Neutrophil (primary cell): ENCODE measurements at regions not wholly inside any gene's neighbourhood (a gene's known extent, or its start where the extent isn't known, plus 50 kb on each side); places are given as distances from the start of the nearest gene placed in this dataset.
"Not testable (repeated sequence)": the region's sequence is repeated elsewhere in the genome, so short reads cannot be mapped to it uniquely, and the experiment has no call there.

ENCODE experiments used
- H3K27ac ChIP-seq: fragments of 200-600 bp; sonication (generic); 2 replicates; pipeline ENCODE4 v1.5.1; 2016; ENCODE audit warnings: mild to moderate bottlenecking, moderate library complexity
- H3K27me3 ChIP-seq: fragments of 200-600 bp; sonication (generic); 2 replicates; pipeline ENCODE4 v1.6.0; 2016; ENCODE audit warnings: mild to moderate bottlenecking
- H3K36me3 ChIP-seq: fragments of 200-600 bp; sonication (generic); 2 replicates; pipeline ENCODE4 v1.5.1; 2017
- H3K4me1 ChIP-seq, 2 experiments: fragments of 200-600 bp in 1 of 2; sonication (generic) in 1 of 2; 1 replicate in 1 of 2; 2 replicates in 1 of 2; pipeline versions ENCODE4 v1.5.1 to v1.6.1; 2013 to 2016; ENCODE audit warnings: low read depth in 1 of 2, low read length in 1 of 2, mild to moderate bottlenecking in 1 of 2, moderate library complexity in 1 of 2; ENCODE audit not compliant: control insufficient read depth in 1 of 2, insufficient read depth in 1 of 2
- H3K4me3 ChIP-seq, 2 experiments: fragments of 200-600 bp in 1 of 2; sonication (generic) in 1 of 2; 1 replicate in 1 of 2; 2 replicates in 1 of 2; pipeline ENCODE4 v1.5.1; 2013 to 2016; ENCODE audit warnings: low read depth in 1 of 2, low read length in 1 of 2, mild to moderate bottlenecking in 1 of 2, moderate library complexity in 1 of 2
- H3K9me3 ChIP-seq: fragments of 200-600 bp; sonication (generic); 2 replicates; pipeline ENCODE4 v1.5.1; 2016
- CTCF ChIP-seq: fragments of 200-600 bp; sonication (generic); IDR thresholded peaks from 2 replicates; pipeline ENCODE4 v1.5.1; 2016; ENCODE audit warnings: antibody characterized with exemption

- Histone ChIP-seq H3K4me3 (no peak overlapping the region), H3K27ac (no peak overlapping the region), H3K4me1 (no peaks in the 10 kb centered on the region), H3K9me3 (no peaks in the 10 kb centered on the region), H3K36me3 (no peaks in the 10 kb centered on the region), H3K27me3 (peaks cover 30% of the 10 kb centered on the region)
- no peak for TF ChIP-seq CTCF
Observed at GRCh38 chr13:111058796-111059506, 56.2 kb upstream of the ARHGEF7 start.

- not testable (repeated sequence) for H3K4me3 ChIP-seq, H3K36me3 ChIP-seq, H3K4me1 ChIP-seq, H3K9me3 ChIP-seq, H3K27ac ChIP-seq
- peaks cover 24% of the 10 kb centered on the region for H3K27me3 ChIP-seq
Observed at GRCh38 chr13:111058339-111058738, 56.8 kb upstream of the ARHGEF7 start.

- not testable (repeated sequence) for H3K27ac ChIP-seq, H3K4me3 ChIP-seq, H3K9me3 ChIP-seq, H3K36me3 ChIP-seq, H3K4me1 ChIP-seq, H3K27me3 ChIP-seq
Observed at GRCh38 chr13:111051726-111052232, 63.3 kb upstream of the ARHGEF7 start.

GRCh38 chr13:111051041-111051725 lies 63.9 kb upstream of the ARHGEF7 start:
- Histone ChIP-seq H3K9me3 (no peaks in the 10 kb centered on the region), H3K4me3 (no peak overlapping the region), H3K27ac (no peak overlapping the region), H3K27me3 (peaks cover 5% of the 10 kb centered on the region), H3K36me3 (no peaks in the 10 kb centered on the region), H3K4me1 (no peaks in the 10 kb centered on the region)
- no peak for TF ChIP-seq CTCF

GRCh38 chr13:111050539-111050879 lies 64.6 kb upstream of the ARHGEF7 start:
- Histone ChIP-seq H3K9me3 (no peaks in the 10 kb centered on the region), H3K4me1 (no peaks in the 10 kb centered on the region), H3K27me3 (peaks cover 5% of the 10 kb centered on the region), H3K4me3 (no peak overlapping the region), H3K27ac (no peak overlapping the region), H3K36me3 (no peaks in the 10 kb centered on the region)
- no peak for TF ChIP-seq CTCF

- H3K36me3 ChIP-seq: no peaks in the 10 kb centered on the region
- H3K4me3 ChIP-seq: no peak overlapping the region
- no peak for TF ChIP-seq CTCF
- no peak overlapping the region for H3K27ac ChIP-seq
- peaks cover 5% of the 10 kb centered on the region for H3K27me3 ChIP-seq
- no peaks in the 10 kb centered on the region for H3K4me1 ChIP-seq
- no peaks in the 10 kb centered on the region for H3K9me3 ChIP-seq
Observed at GRCh38 chr13:111049791-111050538, 65.1 kb upstream of the ARHGEF7 start.
